Hepatocyte (in vitro differentiated cells): ENCODE measurements at regions not wholly inside any gene's neighbourhood (a gene's known extent, or its start where the extent isn't known, plus 50 kb on each side); places are given as distances from the start of the nearest gene placed in this dataset.

Source experiments
- EZH2 ChIP-seq: fragments of 200-600 bp; sonication (generic); IDR thresholded peaks from 2 replicates; pipeline ENCODE4 v1.6.1; 2016; ENCODE audit warnings: antibody characterized with exemption, mild to moderate bottlenecking, borderline replicate concordance
- EZH2phosphoT487 ChIP-seq: fragments of 200-600 bp; sonication (generic); IDR thresholded peaks from one replicate; pipeline ENCODE4 v1.6.1; 2018; ENCODE audit warnings: antibody characterized with exemption, mild to moderate bottlenecking, low read depth, moderate library complexity; ENCODE audit not compliant: unreplicated experiment, severe bottlenecking
- TF ChIP-seq, protein P1 (sequence below): fragments of 200-600 bp; sonication (generic); IDR thresholded peaks from 2 replicates; pipeline ENCODE4 v1.5.1; 2016; ENCODE audit warnings: antibody characterized with exemption, mild to moderate bottlenecking; ENCODE audit not compliant: poor library complexity

DNA sequence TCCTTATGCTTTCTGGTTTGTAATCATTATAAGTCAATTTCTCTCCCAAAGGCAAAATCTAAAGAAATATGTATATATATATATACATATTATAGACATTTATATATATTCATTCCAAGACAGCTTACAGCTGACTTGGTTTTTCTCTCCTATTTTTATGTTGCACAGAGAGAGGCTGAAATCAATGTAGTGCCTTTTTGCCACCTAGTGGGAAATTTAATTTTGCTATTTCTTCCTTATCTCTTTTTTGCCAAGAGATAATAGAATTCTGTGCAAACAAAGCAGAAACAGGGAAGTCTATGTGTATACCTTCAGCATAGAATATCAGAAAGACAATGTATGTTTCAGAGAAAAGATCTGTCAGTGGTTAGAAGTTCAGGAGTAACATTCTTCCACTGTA lies 186.0 kb upstream of the ANO5 start:
- TF ChIP-seq, protein P1, sequence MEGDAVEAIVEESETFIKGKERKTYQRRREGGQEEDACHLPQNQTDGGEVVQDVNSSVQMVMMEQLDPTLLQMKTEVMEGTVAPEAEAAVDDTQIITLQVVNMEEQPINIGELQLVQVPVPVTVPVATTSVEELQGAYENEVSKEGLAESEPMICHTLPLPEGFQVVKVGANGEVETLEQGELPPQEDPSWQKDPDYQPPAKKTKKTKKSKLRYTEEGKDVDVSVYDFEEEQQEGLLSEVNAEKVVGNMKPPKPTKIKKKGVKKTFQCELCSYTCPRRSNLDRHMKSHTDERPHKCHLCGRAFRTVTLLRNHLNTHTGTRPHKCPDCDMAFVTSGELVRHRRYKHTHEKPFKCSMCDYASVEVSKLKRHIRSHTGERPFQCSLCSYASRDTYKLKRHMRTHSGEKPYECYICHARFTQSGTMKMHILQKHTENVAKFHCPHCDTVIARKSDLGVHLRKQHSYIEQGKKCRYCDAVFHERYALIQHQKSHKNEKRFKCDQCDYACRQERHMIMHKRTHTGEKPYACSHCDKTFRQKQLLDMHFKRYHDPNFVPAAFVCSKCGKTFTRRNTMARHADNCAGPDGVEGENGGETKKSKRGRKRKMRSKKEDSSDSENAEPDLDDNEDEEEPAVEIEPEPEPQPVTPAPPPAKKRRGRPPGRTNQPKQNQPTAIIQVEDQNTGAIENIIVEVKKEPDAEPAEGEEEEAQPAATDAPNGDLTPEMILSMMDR = no peak
- no peak for TF ChIP-seq EZH2
- TF ChIP-seq EZH2phosphoT487 = no peak
